ENCODE measurements at regions not wholly inside any gene's neighbourhood (a gene's known extent, or its start where the extent isn't known, plus 50 kb on each side); places are given as distances from the start of the nearest gene placed in this dataset.

DNA sequence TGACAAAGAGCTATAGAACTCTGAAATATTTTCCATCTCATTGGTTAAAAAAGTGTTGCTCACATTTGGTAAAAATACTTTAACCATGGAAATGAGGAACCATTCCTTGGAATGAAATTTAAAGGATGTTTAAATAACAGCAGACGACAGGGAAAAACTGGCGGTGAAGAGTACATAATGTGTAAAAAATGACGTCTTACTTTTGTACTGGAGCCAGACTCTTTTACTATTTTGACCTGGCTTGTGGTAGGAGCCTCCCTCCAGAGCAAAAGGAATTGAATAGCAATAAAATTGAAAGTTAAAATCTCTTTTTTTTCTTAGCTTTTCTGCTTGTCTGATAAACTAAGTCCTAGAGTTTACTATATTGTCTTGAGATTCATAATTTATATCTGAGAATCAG lies 426.2 kb upstream of the KLHL1 start:
- TF ChIP-seq, protein P1, sequence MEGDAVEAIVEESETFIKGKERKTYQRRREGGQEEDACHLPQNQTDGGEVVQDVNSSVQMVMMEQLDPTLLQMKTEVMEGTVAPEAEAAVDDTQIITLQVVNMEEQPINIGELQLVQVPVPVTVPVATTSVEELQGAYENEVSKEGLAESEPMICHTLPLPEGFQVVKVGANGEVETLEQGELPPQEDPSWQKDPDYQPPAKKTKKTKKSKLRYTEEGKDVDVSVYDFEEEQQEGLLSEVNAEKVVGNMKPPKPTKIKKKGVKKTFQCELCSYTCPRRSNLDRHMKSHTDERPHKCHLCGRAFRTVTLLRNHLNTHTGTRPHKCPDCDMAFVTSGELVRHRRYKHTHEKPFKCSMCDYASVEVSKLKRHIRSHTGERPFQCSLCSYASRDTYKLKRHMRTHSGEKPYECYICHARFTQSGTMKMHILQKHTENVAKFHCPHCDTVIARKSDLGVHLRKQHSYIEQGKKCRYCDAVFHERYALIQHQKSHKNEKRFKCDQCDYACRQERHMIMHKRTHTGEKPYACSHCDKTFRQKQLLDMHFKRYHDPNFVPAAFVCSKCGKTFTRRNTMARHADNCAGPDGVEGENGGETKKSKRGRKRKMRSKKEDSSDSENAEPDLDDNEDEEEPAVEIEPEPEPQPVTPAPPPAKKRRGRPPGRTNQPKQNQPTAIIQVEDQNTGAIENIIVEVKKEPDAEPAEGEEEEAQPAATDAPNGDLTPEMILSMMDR (IDR thresholded peaks at IDR 0.05; ENCODE audit: low read depth, low read length) = no peak
- TF ChIP-seq POLR2A (IDR thresholded peaks at IDR 0.05; ENCODE audit: extremely low read depth, insufficient read length) = no peak
- TF ChIP-seq, protein P2, sequence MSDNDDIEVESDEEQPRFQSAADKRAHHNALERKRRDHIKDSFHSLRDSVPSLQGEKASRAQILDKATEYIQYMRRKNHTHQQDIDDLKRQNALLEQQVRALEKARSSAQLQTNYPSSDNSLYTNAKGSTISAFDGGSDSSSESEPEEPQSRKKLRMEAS (IDR thresholded peaks at IDR 0.05; ENCODE audit: low read depth, low read length) = no peak

All from NB4 (cell line).